Stimulated activated CD4-positive, alpha-beta T cell treated with anti-CD3 and anti-CD28 coated beads, Interleukin-4, amount 100 ng/mL, for 4 hours (primary cell): ENCODE measurements at regions not wholly inside any gene's neighbourhood (a gene's known extent, or its start where the extent isn't known, plus 50 kb on each side); places are given as distances from the start of the nearest gene placed in this dataset.
A peak's percentile ranks its signal among the peaks of the same experiment; 100 is the strongest.

Source experiments
- DNase-seq, 2 experiments: peaks; one replicate each; pipeline ENCODE4 v3.0.0-alpha.2; 2020

GRCh38 chr16:85380905-85381737 lies 232.0 kb upstream of the GSE1 start:
- no peak for DNase-seq

GRCh38 chr16:85381738-85382592 lies 231.2 kb upstream of the GSE1 start:
- no peak for DNase-seq

- DNase-seq: no peak
Observed at GRCh38 chr16:85382717-85383118, 230.4 kb upstream of the GSE1 start.

- DNase-seq: no peak
Observed at GRCh38 chr16:85383836-85384832, 229.0 kb upstream of the GSE1 start.

GRCh38 chr16:85384833-85385462 lies 228.2 kb upstream of the GSE1 start:
- DNase-seq: no peak

- DNase-seq: no peak
Observed at GRCh38 chr16:85385463-85386331, 227.4 kb upstream of the GSE1 start.

- no peak for DNase-seq
Observed at GRCh38 chr16:85386467-85387170, 226.5 kb upstream of the GSE1 start.

- no peak for DNase-seq
Observed at GRCh38 chr16:85387171-85387507, 226.0 kb upstream of the GSE1 start.

GRCh38 chr16:85387731-85388295 lies 225.3 kb upstream of the GSE1 start:
- no peak for DNase-seq

- DNase-seq: no peak
Observed at GRCh38 chr16:85389679-85390470, 223.2 kb upstream of the GSE1 start.

- no peak for DNase-seq
Observed at GRCh38 chr16:85390511-85391174, 222.5 kb upstream of the GSE1 start.

- DNase-seq: no peak
Observed at GRCh38 chr16:85391175-85391707, 221.9 kb upstream of the GSE1 start.

GRCh38 chr16:85391769-85392583 lies 221.1 kb upstream of the GSE1 start:
- DNase-seq: no peak

- DNase-seq: no peak
Observed at GRCh38 chr16:85392756-85393673, 220.1 kb upstream of the GSE1 start.

GRCh38 chr16:85393674-85394451 lies 219.3 kb upstream of the GSE1 start:
- DNase-seq: peak; percentile 44 to 69
